Stromal cell of bone marrow (primary cell): ENCODE measurements at regions not wholly inside any gene's neighbourhood (a gene's known extent, or its start where the extent isn't known, plus 50 kb on each side); places are given as distances from the start of the nearest gene placed in this dataset.

Experiments
- DNase-seq: peaks from one replicate; pipeline ENCODE4 v3.0.0-alpha.2; 2012; ENCODE audit warnings: low read depth

- no peak for DNase-seq
Measured at GRCh38 chr10:78774999-78775711, 293.6 kb upstream of the ZMIZ1 start.

- DNase-seq = no peak
Measured at GRCh38 chr10:78775891-78776290, 292.9 kb upstream of the ZMIZ1 start.

GRCh38 chr10:78776756-78777155, 292.0 kb upstream of the ZMIZ1 start:
- no peak for DNase-seq

GRCh38 chr10:78777466-78777865, 291.3 kb upstream of the ZMIZ1 start:
- no peak for DNase-seq

GRCh38 chr10:78777867-78778266, 290.9 kb upstream of the ZMIZ1 start:
- peak; percentile 48 for DNase-seq

GRCh38 chr10:78778444-78779338, 290.1 kb upstream of the ZMIZ1 start:
- DNase-seq = no peak

- no peak for DNase-seq
Measured at GRCh38 chr10:78779339-78779955, 289.3 kb upstream of the ZMIZ1 start.

- DNase-seq = no peak
Measured at GRCh38 chr10:78780551-78780961, 288.2 kb upstream of the ZMIZ1 start.

- no peak for DNase-seq
Measured at GRCh38 chr10:78781251-78781913, 287.4 kb upstream of the ZMIZ1 start.

- no peak for DNase-seq
Measured at GRCh38 chr10:78781991-78782390, 286.8 kb upstream of the ZMIZ1 start.

GRCh38 chr10:78782441-78782840, 286.3 kb upstream of the ZMIZ1 start:
- no peak for DNase-seq

- no peak for DNase-seq
Measured at GRCh38 chr10:78783753-78784152, 285.0 kb upstream of the ZMIZ1 start.

- DNase-seq = no peak
Measured at GRCh38 chr10:78784546-78784945, 284.2 kb upstream of the ZMIZ1 start.

GRCh38 chr10:78785066-78785465, 283.7 kb upstream of the ZMIZ1 start:
- no peak for DNase-seq

GRCh38 chr10:78785991-78786390, 282.8 kb upstream of the ZMIZ1 start:
- DNase-seq = no peak

- no peak for DNase-seq
Measured at GRCh38 chr10:78787125-78787524, 281.6 kb upstream of the ZMIZ1 start.

- DNase-seq = no peak
Measured at GRCh38 chr10:78794736-78795455, 273.9 kb upstream of the ZMIZ1 start.

- no peak for DNase-seq
Measured at GRCh38 chr10:78798976-78799730, 269.6 kb upstream of the ZMIZ1 start.

GRCh38 chr10:78800006-78800405, 268.8 kb upstream of the ZMIZ1 start:
- no peak for DNase-seq

GRCh38 chr10:78800535-78801320, 268.0 kb upstream of the ZMIZ1 start:
- DNase-seq = no peak
